NOMO-1 (cell line): ENCODE measurements at regions not wholly inside any gene's neighbourhood (a gene's known extent, or its start where the extent isn't known, plus 50 kb on each side); places are given as distances from the start of the nearest gene placed in this dataset.
"Not testable (repeated sequence)": the region's sequence is repeated elsewhere in the genome, so short reads cannot be mapped to it uniquely, and the experiment has no call there.

ENCODE experiments used
- DNase-seq, 2 experiments: peaks; one replicate each; lab custom pipeline; 2025; ENCODE audit not compliant: unreplicated experiment in 2 of 2; lab: John Stamatoyannopoulos, UW

DNA sequence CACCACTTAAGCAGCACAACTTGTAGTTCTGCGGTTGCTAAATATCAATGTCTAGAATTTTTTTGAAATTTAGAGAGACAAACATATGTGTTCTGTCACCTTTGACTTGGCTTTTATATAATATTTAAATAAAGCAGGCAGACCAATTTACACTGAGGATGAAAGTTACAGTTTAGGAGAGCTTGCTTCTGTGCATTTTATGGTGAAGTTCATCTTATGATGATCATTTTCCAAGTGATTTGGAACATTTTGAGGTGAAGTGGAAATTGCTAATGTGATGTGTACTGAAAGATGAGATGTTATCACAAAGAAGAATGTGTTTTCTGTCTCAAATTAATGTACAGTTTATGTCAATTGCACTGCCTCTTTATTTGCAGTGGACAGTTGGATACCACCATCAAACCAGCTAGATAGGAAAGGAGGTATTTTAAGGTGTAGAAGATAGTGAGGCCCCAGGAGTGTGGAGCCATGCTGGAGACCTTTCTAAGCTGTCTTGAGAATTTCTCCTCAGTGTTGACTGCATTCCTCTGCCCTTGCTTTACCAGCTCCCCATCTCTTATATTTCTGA, 461.9 kb downstream of the UTRN start:
- DNase-seq: no peak

DNA sequence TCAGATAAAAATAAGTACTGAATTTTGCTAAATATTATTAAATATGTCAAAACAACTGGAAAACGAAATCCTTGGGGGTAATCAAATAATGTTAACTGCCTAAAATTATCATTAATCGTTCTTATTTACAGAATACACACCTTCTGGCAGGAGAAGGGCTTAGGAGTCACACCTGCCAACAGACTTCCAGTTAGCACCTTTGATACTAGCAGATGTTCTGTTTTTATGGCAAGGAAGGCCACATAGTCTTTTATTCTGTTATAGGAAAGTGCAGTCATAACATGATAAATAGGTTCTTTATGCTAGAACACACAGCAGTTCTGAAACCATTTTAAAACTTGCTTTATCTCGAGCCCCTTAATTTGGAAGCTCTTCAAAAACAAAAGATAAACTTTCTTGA, 464.1 kb downstream of the UTRN start:
- no peak for DNase-seq

DNA sequence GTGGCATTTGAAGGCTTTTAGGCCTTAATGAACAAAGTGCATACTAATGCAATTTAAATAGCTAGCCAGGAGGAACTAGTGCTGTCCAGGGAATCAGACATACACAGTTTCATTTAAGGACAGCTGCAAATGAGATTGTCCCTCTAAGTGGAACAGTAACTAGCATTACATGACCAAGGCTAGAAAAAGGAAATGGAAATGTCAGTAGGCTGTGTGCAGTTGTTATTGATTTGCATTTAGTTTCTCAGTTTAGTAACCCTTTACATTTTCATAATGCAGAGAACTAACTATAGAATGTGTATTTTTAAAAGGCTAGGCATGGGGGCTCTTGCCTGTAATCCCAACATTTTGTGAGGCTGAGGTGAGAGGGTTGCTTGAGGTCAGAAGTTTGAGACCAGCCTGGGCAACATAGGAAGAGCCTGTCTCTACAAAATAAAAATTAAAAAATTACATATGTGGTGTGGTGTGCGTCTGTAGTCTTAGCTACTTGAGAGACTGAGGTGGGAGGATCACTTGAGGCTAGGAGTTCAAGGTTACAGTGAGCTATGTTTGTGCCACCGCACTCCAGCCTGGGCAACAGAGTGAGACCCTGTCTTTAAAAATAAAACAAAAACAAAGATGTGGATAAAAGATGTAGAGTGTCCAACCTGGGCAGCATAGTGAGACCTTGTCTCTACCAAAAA, 468.0 kb downstream of the UTRN start:
- no peak for DNase-seq

DNA sequence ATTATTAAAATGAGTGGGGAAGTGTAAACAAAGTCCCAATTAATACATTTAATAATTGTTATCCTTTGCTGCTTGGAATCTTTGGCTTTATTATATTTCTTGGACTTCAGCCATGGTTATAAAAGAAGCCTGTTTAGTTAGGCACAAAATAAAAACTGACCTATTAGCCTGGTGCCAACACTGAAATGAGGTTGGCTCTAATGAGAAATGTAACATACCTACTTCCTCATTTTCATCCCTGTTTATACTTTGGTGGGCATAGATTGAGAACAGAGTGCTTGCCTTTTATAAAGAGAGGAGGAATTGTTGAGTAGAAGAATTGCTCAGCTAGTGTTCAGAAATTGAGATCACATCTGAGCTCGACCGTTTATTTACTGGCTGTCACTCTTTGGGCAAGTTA, 471.3 kb downstream of the UTRN start:
- no peak for DNase-seq

DNA sequence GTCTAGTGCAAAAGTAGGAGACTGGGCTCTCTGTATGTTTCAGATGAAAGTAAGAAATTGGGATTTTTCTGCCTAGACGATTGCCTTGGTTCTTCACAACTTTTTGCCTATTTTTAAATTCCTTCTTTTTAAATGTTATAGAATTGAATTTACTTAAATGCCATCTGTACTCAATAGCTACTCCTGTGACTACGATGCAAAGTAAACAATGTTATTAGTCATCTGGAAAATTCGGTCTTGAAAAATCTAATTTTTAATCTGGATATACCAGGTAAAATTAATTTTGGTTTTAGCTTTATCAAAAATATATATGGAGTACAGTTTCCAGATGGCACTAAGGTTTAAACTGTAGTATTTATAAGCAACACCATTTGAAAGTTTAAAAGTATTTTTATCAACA, 472.2 kb downstream of the UTRN start:
- no peak for DNase-seq

DNA sequence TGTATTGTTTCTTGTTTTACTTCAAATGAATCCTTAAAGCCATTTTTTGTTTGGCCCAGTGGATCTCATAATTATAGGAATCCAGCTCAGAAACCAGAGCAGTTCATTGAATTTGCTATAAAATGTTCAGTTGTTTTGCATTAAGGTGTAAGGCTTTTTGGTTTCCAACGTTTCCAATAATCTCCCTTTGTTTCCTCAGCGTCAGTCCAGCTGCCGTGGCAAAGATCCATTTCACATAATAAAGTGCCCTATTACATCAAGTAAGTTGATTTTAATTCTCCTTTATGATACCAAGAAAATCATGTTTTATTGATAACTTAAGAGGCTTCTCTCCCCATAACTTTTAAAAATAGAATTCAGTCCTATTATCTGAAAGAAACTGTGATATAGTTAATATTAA, 472.6 kb downstream of the UTRN start:
- DNase-seq: no peak

DNA sequence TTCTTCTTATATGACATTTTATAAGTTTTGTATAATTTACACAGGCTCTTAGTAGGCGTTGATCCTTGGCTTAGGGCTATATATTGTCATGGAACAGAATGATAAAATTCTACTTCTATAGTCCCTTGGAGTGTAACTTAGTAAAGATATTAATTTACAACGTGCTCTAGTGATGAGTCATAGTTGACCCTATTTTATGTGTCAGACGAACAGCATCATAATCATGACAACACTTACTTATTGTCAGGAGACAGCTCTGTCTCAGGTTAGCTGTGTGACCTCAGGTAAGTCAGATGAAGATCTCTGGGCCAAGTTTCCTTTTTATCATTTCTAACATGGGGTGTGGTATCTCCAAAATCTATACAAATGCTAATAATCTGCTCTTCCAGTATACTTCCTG, 473.5 kb downstream of the UTRN start:
- DNase-seq: no peak

DNA sequence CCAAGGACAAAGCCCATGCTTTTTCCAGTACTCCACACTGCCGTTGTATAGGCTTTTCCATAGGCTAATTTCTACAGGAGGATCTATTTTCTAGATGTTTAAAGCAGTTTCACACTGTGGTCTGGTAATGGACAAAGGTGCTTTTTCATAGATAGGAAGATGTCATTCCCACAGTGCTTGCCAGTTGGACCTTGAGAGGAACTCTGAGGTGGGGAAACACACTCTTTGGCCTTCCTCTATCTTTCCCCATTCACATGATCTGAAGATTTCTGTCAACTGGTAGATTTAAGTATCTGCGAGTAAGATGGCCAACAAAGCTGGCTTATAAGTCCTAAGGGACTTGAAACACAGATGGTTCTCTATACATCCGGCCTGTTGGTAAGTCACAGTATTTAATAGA, 477.3 kb downstream of the UTRN start:
- no peak for DNase-seq

DNA sequence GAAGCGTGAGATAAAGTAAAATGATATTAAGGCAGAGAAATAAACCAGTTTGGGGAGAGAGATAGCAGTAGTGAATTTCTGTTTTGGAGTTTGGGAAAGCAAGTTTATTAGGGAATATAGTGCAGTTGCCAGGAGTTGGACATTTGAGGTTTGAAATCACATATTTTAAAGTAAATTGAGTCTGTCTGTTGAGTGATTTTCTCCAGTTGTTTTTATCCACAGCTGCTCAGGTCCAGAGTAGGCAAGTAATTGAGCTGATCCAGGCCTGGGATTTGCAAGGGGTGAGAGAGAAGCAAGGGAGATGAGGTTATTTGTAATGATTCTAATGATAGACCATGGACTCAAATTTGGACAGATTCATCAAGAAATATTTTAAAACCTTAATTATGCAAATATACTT, 481.9 kb downstream of the UTRN start:
- DNase-seq: no peak

DNA sequence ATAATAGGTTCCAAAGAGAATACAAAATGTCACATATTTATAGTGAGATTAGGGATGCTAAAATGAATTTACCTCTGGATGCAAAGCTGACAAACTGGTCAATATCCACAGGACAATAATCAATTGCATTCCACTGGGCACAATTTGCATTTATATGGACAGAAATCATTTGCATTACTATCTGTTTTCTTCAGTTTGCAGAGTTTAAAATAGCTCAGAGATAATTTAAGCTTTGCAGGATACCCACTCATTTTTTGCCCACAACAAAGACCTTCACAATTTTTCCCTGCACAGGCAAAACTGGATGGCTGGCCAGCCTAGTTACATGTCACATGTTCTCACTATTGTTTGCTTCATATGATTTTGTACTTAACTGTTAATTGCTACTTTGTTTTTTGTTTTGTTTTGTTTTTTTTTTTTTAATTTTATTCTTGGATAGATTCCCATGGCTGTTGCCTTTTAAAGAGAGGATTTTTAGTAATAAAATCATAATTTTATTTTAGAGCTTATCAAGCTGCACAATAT, 483.5 kb downstream of the UTRN start:
- DNase-seq: no peak

DNA sequence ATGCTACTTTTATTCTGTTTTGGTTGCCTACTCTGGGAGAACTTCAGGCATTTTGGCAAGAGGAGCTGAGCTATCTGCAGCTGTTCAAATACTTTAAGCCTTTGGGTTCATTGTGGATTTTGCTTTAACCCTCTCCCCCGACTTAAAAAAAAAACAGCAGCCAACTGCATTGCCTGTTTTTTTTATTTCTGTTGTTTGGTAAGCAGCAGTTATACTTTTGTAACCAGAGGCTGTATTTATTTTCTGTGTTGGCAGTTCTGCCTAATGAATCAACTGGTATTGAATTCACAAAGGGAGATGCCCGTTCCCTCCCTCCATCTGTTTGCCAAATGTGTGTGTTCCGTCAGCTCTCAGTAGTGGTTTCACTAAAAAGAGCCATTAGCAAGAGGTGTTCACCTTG, 484.0 kb downstream of the UTRN start:
- DNase-seq: no peak

DNA sequence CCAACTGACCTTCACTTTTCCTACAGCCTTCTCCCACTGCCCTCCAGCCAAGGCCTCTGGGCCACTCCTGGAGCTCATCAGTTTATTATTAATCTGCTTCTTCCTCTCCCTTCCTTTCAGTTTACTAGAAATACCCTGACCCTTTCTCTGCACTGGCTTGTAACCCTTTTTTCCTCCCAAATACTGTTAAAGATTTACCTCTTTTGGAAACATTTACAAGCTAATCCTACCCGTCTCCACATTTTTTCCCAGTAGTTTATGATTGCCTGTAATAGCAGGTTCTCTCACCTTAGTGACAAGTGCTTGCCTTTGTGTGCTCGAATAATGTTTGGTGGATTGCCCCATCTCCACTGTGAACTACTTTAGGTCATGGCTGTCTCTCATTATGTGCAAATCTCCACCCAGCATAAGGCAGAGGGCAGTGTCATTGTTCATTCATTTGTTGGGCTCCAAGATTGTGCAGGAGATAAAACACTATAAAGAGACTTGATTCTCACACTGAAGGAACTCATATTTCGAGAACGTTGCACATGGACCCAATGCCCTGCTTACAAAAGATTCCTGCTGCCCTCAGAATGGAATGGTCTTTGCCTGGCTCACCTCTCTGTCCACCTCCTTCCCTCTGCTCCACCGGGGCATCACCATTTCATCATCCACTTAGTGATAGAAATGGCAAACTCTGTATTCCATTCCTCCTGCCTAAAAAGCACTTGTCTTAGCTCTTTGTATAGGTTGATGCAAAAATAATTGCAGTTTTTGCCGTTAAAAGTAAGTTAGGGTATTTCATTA, 491.1 kb downstream of the UTRN start:
- DNase-seq: no peak

DNA sequence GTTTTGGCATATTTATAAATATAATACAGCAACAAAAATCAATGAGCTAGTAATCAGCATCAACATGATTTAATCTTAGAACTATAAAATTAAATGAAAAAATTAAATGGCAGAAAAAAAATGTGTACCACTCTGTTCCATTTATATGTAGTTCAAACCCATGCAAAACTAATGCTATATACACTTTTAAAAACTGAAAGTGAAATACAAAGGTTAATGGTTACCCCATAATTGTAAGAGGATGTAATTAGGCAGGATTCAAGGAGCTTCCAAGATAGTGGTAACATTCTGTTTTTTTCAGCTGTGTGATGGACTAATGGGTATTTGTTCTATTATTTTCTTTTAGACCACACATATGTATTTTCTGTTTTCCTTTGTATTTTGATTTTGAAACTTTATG, 492.1 kb downstream of the UTRN start:
- no peak for DNase-seq

DNA sequence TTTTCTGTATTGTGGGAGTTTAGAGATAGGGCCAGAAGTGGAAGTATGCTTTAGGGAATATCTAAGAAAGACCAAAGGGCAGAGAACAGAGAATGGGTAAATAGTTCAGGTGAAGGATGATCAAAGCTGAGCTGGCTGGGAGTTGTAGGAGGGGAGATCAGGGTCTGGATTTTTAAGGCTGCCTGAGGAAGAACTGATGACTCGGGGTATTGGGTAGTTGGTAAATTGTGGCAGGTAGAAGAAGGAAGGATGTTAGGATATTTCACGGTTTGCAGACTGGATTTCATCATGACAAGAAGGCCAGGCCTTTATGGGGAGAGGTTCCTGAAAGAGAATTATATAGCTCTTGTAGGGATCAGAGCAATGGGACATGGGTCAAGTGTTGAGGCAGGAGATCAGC, 492.9 kb downstream of the UTRN start:
- DNase-seq: no peak

DNA sequence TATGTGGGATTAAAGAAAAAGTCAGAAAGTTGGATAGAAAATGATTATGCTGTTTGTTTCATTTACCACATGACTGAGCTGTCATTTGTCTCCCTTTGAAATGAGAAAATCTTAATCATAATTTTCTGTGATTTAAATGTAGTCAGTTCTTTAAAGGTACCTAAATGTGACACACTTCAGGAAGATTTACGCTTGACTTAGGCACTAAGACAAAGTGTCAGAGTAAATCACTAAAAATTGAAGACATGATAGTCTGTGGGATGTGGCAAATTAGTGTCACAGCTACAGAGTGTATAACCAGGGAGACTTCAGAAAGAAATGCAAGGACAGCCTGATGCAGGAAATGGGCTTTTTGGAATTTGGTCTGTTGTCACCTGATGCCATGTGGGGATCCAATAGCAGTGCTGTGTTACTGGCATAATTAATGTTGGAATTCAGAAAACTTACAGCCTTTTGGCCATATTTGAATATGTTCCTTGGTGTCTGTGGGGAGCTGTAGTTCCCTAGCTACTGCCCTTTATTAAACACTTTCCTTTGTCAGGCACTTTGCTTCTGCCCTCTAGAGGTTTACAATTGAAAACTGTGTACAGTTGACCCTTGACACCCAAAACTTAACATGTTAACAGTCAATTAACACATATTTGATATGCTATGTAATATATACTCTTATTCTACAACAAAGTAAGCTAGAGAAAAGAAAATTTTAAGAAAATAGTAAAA, 493.8 kb downstream of the UTRN start:
- no peak for DNase-seq

DNA sequence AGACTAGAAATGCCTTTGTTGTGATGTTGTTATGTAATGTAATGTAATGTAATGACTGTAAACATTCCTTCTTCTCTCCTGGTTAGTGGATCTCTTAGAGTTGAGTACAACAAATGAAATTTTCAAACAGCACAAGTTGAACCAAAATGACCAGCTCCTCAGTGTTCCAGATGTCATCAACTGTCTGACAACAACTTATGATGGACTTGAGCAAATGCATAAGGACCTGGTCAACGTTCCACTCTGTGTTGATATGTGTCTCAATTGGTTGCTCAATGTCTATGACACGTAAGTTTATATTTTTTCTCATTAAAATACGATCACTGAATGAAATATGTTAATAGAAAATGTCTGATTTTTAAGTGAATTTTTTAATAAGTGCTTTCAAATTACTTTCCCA, 496.7 kb downstream of the UTRN start:
- DNase-seq: no peak

DNA sequence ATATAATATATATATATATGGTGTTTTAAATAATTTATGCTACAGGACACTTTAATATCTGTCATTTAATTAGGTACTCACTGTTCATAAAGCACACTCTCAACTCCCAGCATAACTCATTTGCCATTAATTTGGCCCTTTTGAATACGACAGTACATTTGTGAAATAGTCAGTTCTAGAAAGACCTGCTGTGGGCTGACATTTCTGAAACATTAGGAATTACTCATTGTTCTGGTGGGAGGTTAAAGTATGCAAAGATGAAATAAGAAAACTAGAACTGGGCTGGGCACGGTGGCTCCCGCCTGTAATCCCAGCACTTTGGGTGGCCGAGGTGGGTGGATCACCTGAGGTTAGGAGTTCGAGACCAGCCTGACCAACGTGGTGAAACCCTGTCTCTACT, 497.5 kb downstream of the UTRN start:
- DNase-seq: no peak

DNA sequence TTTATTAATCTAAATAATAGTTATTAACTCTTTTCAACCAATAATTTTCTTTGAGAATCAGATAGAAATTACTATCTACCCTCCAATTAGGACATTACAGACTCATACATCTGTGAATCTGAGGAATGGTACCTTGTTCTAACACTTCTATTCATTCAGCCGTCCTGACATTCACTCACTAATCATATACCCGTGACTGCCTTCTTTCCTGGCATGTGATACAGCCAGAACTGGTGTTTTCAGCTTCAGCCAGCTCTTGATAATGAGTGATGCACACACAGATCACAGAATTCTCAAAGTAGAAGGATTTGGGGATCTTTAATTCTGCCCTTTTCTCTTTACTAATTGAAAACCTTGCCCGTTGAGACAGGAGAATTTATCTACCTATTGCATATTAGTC, 499.9 kb downstream of the UTRN start:
- no peak for DNase-seq

DNA sequence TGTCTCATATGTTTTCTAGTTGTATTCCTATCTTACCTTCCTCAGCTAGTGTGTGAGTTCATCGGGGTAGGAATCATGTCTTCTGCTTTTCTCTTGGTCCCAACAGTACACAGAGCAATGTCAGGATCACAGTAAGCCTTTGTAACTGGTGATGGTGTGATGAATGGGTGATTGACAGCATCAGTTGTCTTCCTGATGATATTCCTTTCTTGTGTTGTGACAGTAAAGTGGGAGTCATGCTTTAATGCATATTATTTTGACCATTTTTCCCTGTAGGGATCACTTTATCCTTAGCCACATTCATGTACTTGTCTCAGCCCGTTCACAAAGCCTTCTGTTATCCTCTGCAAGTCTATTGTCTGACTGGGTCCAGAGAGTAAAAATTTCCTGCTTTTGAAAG, 501.7 kb downstream of the UTRN start:
- DNase-seq: no peak

DNA sequence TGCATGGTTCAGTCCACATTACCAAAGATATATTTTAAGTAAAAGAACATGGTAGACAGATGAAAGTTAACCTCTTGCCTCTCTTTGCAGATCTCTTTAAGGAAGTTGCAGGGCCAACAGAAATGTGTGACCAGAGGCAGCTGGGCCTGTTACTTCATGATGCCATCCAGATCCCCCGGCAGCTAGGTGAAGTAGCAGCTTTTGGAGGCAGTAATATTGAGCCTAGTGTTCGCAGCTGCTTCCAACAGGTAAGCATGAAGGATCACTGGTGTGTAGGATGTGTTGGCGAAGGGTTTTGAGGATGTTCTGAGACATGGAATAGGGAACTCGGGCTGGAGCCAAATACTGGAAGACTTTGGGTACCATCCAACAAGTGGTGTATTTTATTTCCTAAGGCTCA, 508.6 kb downstream of the UTRN start:
- no peak for DNase-seq

DNA sequence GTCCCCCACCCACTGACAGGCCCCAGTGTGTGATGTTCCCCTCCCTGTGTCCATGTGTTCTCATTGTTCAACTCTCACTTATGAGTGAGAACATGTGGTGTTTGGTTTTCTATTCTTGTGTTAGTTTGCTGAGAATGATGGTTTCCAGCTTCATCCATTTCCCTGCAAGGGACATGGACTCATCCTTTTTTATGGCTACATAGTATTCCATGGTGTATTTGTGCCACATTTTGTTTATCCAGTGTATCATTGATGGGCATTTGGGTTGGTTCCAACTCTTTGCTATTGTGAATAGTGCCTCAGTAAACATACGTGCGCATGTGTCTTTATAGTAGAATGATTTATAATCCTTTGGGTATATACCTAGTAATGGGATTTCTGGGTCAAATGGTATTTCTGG, 509.9 kb downstream of the UTRN start:
- DNase-seq: not testable (repeated sequence)
